ENCODE measurements at regions not wholly inside any gene's neighbourhood (a gene's known extent, or its start where the extent isn't known, plus 50 kb on each side); places are given as distances from the start of the nearest gene placed in this dataset.

GRCh38 chr11:87384078-87384729 lies 346.5 kb downstream of the TMEM135 start:
- TF ChIP-seq GATA3 (IDR thresholded peaks at IDR 0.05; ENCODE audit: low read depth, low read length) (no peak), GATA2 (IDR thresholded peaks at IDR 0.05; ENCODE audit: low read depth, low read length) (0 out of 2 replicates have a peak, but pooled peaks have one; percentile 24)
